ENCODE measurements at regions not wholly inside any gene's neighbourhood (a gene's known extent, or its start where the extent isn't known, plus 50 kb on each side); places are given as distances from the start of the nearest gene placed in this dataset.
"Not testable (repeated sequence)": the region's sequence is repeated elsewhere in the genome, so short reads cannot be mapped to it uniquely, and the experiment has no call there.

DNA sequence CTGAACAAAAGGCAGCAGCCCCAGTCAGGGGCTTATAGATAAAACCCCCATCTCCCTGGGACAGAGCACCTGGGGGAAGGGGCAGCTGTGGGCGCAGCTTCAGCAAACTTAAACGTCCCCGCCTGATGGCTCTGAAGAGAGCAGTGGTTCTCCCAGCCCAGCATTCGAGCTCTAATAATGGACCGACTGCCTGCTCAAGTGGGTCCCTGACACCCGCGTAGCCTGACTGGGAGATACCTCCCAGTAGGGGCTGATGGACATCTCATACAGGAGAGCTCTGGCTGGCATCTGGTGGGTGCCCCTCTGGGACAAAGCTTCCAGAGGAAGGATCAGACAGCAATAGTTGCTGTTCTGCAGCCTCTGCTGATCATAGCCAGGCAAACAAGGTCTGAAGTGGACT lies 172.1 kb downstream of the CRPPA start:
- H3K27ac ChIP-seq (ENCODE audit: low read depth in 2 of 2, low read length in 2 of 2); FAIRE-seq; H3K27me3 ChIP-seq (ENCODE audit: control insufficient read depth, insufficient read depth, low read length); H3K9me3 ChIP-seq (ENCODE audit: control insufficient read depth in 2 of 3, insufficient read depth in 1 of 3, low read length in 3 of 3); H3K4me1 ChIP-seq (ENCODE audit: control insufficient read depth in 2 of 3, insufficient read depth in 2 of 3, low read depth in 1 of 3, low read length in 3 of 3); H3K4me3 ChIP-seq (ENCODE audit: low read length in 3 of 3); H3K36me3 ChIP-seq (ENCODE audit: control insufficient read depth in 2 of 3, insufficient read depth in 3 of 3, low read length in 3 of 3); intact Hi-C loops (cut with DNase I); H3K9ac ChIP-seq (ENCODE audit: low read length in 3 of 3): not testable (repeated sequence)
- peak in 1 of 5 donors; percentile 37 for DNase-seq

DNA sequence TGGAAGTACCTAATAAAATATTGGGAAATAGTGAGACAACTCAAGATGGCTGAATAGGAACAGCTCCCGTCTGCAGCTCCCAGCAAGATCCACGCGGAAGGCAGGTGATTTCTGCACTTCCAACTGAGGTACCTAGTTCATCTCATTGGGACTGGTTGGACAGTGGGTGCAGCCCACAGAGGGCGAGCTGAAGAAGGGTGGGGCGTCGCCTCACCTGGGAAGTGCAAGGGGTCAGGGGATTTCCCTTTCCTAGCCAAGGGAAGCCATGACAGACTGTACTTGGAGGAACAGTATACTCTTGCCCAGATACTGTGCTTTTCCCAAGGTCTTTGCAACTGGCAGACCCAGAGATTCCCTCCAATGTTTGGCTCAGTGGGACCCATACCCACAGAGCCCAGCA lies 172.8 kb downstream of the CRPPA start:
- H3K27ac ChIP-seq (ENCODE audit: low read depth in 2 of 2, low read length in 2 of 2); H3K4me1 ChIP-seq (ENCODE audit: control insufficient read depth in 2 of 3, insufficient read depth in 2 of 3, low read depth in 1 of 3, low read length in 3 of 3); H3K27me3 ChIP-seq (ENCODE audit: control insufficient read depth, insufficient read depth, low read length); FAIRE-seq; H3K36me3 ChIP-seq (ENCODE audit: control insufficient read depth in 2 of 3, insufficient read depth in 3 of 3, low read length in 3 of 3); H3K9me3 ChIP-seq (ENCODE audit: control insufficient read depth in 2 of 3, insufficient read depth in 1 of 3, low read length in 3 of 3); intact Hi-C loops (cut with DNase I); H3K4me3 ChIP-seq (ENCODE audit: low read length in 3 of 3); H3K9ac ChIP-seq (ENCODE audit: low read length in 3 of 3): not testable (repeated sequence)
- DNase-seq: peak in 1 of 5 donors; percentile 22

DNA sequence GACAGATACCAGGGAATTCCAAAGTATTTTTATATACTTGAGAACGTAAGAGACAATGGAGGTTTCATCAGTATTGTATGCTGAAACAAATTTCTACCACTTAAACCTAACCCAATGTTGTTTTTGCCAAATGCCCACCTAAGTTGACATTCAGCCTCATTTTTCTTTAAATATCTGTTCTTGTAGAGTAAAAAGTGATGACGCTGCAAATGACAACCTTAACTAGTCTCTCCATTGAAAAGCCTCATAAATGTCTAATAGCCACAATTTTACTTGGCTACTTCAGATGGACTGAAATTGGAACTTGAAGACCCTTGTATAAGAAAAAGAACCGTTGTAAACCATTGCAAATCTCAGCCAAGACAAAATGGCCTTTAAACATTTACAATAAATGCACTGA lies 176.9 kb downstream of the CRPPA start:
- Histone ChIP-seq H3K4me3 (ENCODE audit: low read length in 3 of 3) (no peak overlapping the region), H3K9ac (ENCODE audit: low read length in 3 of 3) (no peak overlapping the region), H3K27ac (ENCODE audit: low read depth in 2 of 2, low read length in 2 of 2) (no peak overlapping the region), H3K4me1 (ENCODE audit: control insufficient read depth in 2 of 3, insufficient read depth in 2 of 3, low read depth in 1 of 3, low read length in 3 of 3) (no peaks in the 10 kb centered on the region), H3K27me3 (ENCODE audit: control insufficient read depth, insufficient read depth, low read length) (no peaks in the 10 kb centered on the region), H3K9me3 (ENCODE audit: control insufficient read depth in 2 of 3, insufficient read depth in 1 of 3, low read length in 3 of 3) (no peaks in the 10 kb centered on the region), H3K36me3 (ENCODE audit: control insufficient read depth in 2 of 3, insufficient read depth in 3 of 3, low read length in 3 of 3) (no peaks in the 10 kb centered on the region)
- TF ChIP-seq, protein P1, sequence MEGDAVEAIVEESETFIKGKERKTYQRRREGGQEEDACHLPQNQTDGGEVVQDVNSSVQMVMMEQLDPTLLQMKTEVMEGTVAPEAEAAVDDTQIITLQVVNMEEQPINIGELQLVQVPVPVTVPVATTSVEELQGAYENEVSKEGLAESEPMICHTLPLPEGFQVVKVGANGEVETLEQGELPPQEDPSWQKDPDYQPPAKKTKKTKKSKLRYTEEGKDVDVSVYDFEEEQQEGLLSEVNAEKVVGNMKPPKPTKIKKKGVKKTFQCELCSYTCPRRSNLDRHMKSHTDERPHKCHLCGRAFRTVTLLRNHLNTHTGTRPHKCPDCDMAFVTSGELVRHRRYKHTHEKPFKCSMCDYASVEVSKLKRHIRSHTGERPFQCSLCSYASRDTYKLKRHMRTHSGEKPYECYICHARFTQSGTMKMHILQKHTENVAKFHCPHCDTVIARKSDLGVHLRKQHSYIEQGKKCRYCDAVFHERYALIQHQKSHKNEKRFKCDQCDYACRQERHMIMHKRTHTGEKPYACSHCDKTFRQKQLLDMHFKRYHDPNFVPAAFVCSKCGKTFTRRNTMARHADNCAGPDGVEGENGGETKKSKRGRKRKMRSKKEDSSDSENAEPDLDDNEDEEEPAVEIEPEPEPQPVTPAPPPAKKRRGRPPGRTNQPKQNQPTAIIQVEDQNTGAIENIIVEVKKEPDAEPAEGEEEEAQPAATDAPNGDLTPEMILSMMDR (IDR thresholded peaks at IDR 0.05; ENCODE audit: borderline replicate concordance, extremely low read depth, insufficient read depth): no peak
- intact Hi-C loops (cut with DNase I): no loop called here
- FAIRE-seq (no peak), DNase-seq (no peak)

DNA sequence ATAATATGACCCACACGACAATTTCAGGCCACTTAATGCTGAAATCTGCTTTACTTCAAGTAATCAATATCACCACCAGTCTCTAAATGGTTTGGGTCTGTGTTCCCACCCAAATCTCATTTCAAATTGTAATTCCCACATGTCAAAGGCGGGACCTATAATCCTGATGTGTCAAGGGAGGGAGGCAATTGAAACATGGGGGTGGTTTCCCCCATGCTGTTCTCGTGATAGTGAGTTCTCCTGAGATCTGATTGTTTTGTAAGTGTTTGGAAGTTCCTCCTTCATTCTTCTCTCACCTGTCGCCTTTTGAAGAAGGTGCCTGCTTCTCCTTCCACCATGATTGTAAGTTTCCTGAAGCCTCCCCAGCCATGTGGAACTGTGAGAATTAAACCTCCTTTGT lies 178.4 kb downstream of the CRPPA start:
- Histone ChIP-seq H3K9me3 (ENCODE audit: control insufficient read depth in 2 of 3, insufficient read depth in 1 of 3, low read length in 3 of 3) (no peaks in the 10 kb centered on the region), H3K36me3 (ENCODE audit: control insufficient read depth in 2 of 3, insufficient read depth in 3 of 3, low read length in 3 of 3) (no peaks in the 10 kb centered on the region), H3K9ac (ENCODE audit: low read length in 3 of 3) (no peak overlapping the region), H3K4me3 (ENCODE audit: low read length in 3 of 3) (no peak overlapping the region), H3K4me1 (ENCODE audit: control insufficient read depth in 2 of 3, insufficient read depth in 2 of 3, low read depth in 1 of 3, low read length in 3 of 3) (no peaks in the 10 kb centered on the region), H3K27ac (ENCODE audit: low read depth in 2 of 2, low read length in 2 of 2) (no peak overlapping the region), H3K27me3 (ENCODE audit: control insufficient read depth, insufficient read depth, low read length) (no peaks in the 10 kb centered on the region)
- no peak for FAIRE-seq
- DNase-seq: no peak
- intact Hi-C loops (cut with DNase I): no loop called here
- TF ChIP-seq, protein P1 (IDR thresholded peaks at IDR 0.05; ENCODE audit: borderline replicate concordance, extremely low read depth, insufficient read depth): no peak

DNA sequence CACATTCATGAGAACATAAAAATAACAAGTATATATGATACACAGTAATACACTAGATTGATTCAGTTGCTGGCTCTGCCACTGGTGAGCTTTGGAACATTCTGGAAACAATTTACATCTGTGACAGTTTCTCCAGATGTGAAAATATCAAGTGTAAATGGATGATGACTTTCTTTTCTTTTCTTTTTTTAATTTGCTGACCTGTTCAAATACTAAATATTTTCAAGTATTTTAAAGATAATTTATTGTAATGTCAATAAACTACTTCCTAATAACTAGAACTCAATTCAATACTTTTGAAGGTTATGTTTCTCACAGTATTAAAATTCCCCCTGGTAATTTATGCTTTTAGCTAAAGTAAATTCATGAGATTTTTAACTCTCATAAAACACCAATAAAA lies 180.3 kb downstream of the CRPPA start:
- TF ChIP-seq, protein P1 (IDR thresholded peaks at IDR 0.05; ENCODE audit: borderline replicate concordance, extremely low read depth, insufficient read depth): no peak
- H3K27me3 ChIP-seq (ENCODE audit: control insufficient read depth, insufficient read depth, low read length): no peaks in the 10 kb centered on the region
- DNase-seq (no peak), FAIRE-seq (no peak)
- H3K4me3 ChIP-seq (ENCODE audit: low read length in 3 of 3): no peak overlapping the region
- H3K9me3 ChIP-seq (ENCODE audit: control insufficient read depth in 2 of 3, insufficient read depth in 1 of 3, low read length in 3 of 3): no peaks in the 10 kb centered on the region
- H3K27ac ChIP-seq (ENCODE audit: low read depth in 2 of 2, low read length in 2 of 2): no peak overlapping the region
- no peaks in the 10 kb centered on the region for H3K36me3 ChIP-seq (ENCODE audit: control insufficient read depth in 2 of 3, insufficient read depth in 3 of 3, low read length in 3 of 3)
- H3K9ac ChIP-seq (ENCODE audit: low read length in 3 of 3): no peak overlapping the region
- intact Hi-C loops (cut with DNase I): no loop called here
- H3K4me1 ChIP-seq (ENCODE audit: control insufficient read depth in 2 of 3, insufficient read depth in 2 of 3, low read depth in 1 of 3, low read length in 3 of 3): no peaks in the 10 kb centered on the region

Measured in kidney (tissue), 13 donors.